LHCN-M2 (cell line): ENCODE measurements at regions not wholly inside any gene's neighbourhood (a gene's known extent, or its start where the extent isn't known, plus 50 kb on each side); places are given as distances from the start of the nearest gene placed in this dataset.

ENCODE experiments used
- DNase-seq: peaks from one replicate; pipeline ENCODE4 v3.0.0-alpha.2; 2012; ENCODE audit warnings: low read depth

GRCh38 chr2:118698564-118698963 is 148.9 kb downstream of the EN1 start:
- DNase-seq, result no peak

GRCh38 chr2:118697781-118698180 is 149.7 kb downstream of the EN1 start:
- no peak for DNase-seq

GRCh38 chr2:118696786-118697465 is 150.5 kb downstream of the EN1 start:
- DNase-seq, result no peak

GRCh38 chr2:118693287-118693822 is 154.1 kb downstream of the EN1 start:
- no peak for DNase-seq

- DNase-seq, result no peak
These were observed 157.6 kb downstream of the EN1 start for GRCh38 chr2:118689874-118690273.

GRCh38 chr2:118689456-118689855 is 158.0 kb downstream of the EN1 start:
- DNase-seq, result no peak

GRCh38 chr2:118689033-118689432 is 158.4 kb downstream of the EN1 start:
- DNase-seq, result no peak

GRCh38 chr2:118687698-118688097 is 159.8 kb downstream of the EN1 start:
- no peak for DNase-seq

- no peak for DNase-seq
These were observed 160.3 kb downstream of the EN1 start for GRCh38 chr2:118687192-118687591.

GRCh38 chr2:118686346-118686745 is 161.1 kb downstream of the EN1 start:
- DNase-seq, result no peak

GRCh38 chr2:118683460-118683859 is 164.0 kb downstream of the EN1 start:
- no peak for DNase-seq

- no peak for DNase-seq
These were observed 168.5 kb downstream of the EN1 start for GRCh38 chr2:118678985-118679384.

- DNase-seq, result no peak
These were observed 169.9 kb downstream of the EN1 start for GRCh38 chr2:118677546-118677945.

GRCh38 chr2:118675531-118675930 is 171.9 kb downstream of the EN1 start:
- DNase-seq, result no peak

- no peak for DNase-seq
These were observed 174.8 kb downstream of the EN1 start for GRCh38 chr2:118672571-118673158.

GRCh38 chr2:118671701-118672454 is 175.6 kb downstream of the EN1 start:
- no peak for DNase-seq

- no peak for DNase-seq
These were observed 176.6 kb downstream of the EN1 start for GRCh38 chr2:118670838-118671237.

GRCh38 chr2:118670276-118670675 is 177.2 kb downstream of the EN1 start:
- no peak for DNase-seq

GRCh38 chr2:118669654-118670053 is 177.8 kb downstream of the EN1 start:
- no peak for DNase-seq

GRCh38 chr2:118668431-118669424 is 178.7 kb downstream of the EN1 start:
- peak; percentile 95 for DNase-seq

GRCh38 chr2:118667964-118668363 is 179.5 kb downstream of the EN1 start:
- DNase-seq, result peak; percentile 58
